Anterior cingulate cortex (tissue), 58 donors: ENCODE measurements at regions not wholly inside any gene's neighbourhood (a gene's known extent, or its start where the extent isn't known, plus 50 kb on each side); places are given as distances from the start of the nearest gene placed in this dataset.
A peak's percentile ranks its signal among the peaks of the same experiment; 100 is the strongest.

Source experiments
- DNase-seq, 58 donors: peaks; one replicate each; lab custom pipeline; 2025; lab: John Stamatoyannopoulos, UW

- DNase-seq: no peak
Observed at GRCh38 chr3:3281024-3281423, 101.5 kb upstream of the CRBN start.

GRCh38 chr3:3280396-3280795 is 100.9 kb upstream of the CRBN start:
- no peak for DNase-seq

DNA sequence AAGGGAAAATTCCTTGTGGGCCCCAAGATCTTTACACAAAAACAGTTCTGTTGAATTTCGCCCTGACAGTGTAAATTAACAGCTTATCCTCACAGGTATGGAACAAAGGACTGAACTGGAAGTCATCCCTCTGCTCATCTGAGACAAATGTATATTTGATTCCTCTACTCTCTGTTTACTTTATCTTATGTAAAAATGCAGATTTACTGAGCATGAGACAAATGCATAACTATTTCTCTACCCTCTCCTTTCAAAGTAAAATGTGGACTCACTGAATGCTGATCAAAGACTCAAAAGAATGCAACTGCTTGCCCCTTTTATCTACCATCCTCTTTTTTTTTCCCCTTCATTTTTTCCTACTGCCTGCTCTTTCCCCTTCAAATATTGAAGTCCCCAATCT is 98.6 kb upstream of the CRBN start:
- DNase-seq: no peak

- no peak for DNase-seq
Observed at GRCh38 chr3:3276630-3277029, 97.1 kb upstream of the CRBN start.

- no peak for DNase-seq
Observed at GRCh38 chr3:3264796-3265195, 85.3 kb upstream of the CRBN start.

DNA sequence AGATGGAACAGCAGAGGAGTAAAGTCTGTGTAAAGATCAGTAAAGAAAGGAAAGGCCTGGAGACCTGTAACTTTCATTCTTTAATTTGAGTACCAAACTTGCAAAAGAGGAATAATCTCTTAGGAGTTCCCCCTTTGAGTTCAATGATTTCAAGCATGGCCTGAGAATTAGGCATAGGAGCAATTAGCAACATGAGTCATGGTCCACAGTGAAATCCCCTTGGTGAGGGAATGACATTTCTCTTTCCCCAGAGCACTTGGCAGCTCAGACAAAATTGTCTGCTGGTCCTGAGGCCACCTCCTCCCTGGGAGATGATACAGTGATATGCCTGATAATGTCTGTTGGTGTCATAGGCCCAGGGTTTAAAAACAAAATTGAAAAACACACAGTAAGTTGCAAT is 81.4 kb upstream of the CRBN start:
- no peak for DNase-seq

DNA sequence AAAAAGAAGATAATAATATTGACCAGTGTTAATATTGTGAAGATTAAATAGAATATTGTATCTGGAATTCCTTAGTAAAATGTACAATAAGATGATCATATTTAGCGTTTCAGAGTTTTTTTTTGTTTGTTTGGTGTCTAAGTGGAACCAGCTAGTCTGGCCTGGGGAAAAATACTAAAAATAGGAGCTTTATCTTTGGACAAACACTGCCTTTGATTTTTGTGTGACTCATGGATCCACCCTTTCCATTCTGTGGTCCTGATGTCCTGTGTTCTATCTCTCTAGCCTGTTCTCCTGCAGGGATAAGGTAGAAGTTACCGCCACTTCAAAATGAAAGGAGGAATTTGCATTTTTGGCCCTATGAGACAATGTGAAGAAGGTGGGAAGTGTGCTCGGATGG is 79.7 kb upstream of the CRBN start:
- no peak for DNase-seq

DNA sequence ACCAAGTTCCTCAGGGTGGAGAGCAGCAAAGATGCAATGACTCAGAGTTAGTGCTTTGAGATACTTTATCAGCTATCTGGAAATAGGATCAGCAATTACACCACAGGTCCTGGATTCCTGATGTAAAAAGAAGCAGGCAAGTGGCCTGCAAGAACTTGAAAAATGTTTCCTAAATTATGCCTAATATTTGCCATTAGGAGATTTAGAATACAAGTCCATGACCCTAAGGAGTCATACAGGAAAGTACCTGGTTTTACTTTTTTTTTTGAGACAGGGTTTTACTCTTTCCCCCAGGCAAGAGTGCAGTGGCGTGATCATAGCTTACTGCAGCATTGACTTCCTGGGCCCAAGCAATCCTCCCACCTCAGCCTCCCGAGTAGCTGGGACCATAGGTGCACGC is 78.8 kb upstream of the CRBN start:
- no peak for DNase-seq

- no peak for DNase-seq
Observed at GRCh38 chr3:3241596-3241995, 62.1 kb upstream of the CRBN start.

DNA sequence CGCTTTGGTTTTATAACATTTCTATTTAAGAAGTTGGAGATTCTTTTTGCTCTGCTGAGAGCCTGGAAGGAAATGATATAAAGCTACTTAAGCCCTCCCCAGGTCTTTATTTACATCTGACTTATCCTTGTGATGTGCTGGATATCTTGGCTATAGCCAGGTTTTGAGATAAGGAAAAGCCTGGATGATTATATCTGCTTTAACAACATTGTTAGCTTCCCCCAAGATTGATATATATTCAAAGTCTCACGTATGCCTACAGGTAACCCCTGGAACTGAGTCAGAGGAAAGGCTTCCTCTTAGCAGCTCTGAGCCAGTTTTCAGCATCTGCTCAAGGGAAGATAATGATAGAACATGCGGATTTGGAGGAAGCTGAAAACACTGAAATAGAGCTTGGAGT is 61.5 kb upstream of the CRBN start:
- peak in 1 of 58 donors; percentile 1 for DNase-seq

GRCh38 chr3:3237979-3238378 is 58.5 kb upstream of the CRBN start:
- no peak for DNase-seq

GRCh38 chr3:3232251-3232650 is 52.8 kb upstream of the CRBN start:
- no peak for DNase-seq
